IPS-18a (cell line): ENCODE measurements at regions not wholly inside any gene's neighbourhood (a gene's known extent, or its start where the extent isn't known, plus 50 kb on each side); places are given as distances from the start of the nearest gene placed in this dataset.
"Not testable (repeated sequence)": the region's sequence is repeated elsewhere in the genome, so short reads cannot be mapped to it uniquely, and the experiment has no call there.

Experiments used
- H3K27ac ChIP-seq: one replicate; pipeline ENCODE4 v1.5.1; 2013; ENCODE audit warnings: low read length
- H3K27me3 ChIP-seq: one replicate; pipeline ENCODE4 v1.6.1; 2013; ENCODE audit warnings: mild to moderate bottlenecking, low read length; ENCODE audit not compliant: control insufficient read depth, insufficient read depth
- H3K36me3 ChIP-seq: one replicate; pipeline ENCODE4 v1.6.1; 2013; ENCODE audit warnings: low read depth, low read length; ENCODE audit not compliant: control insufficient read depth
- H3K4me1 ChIP-seq: one replicate; pipeline ENCODE4 v1.6.1; 2013; ENCODE audit warnings: low read depth, low read length; ENCODE audit not compliant: control insufficient read depth
- H3K4me3 ChIP-seq: one replicate; pipeline ENCODE4 v1.5.1; 2013; ENCODE audit warnings: low read length
- H3K9ac ChIP-seq: one replicate; pipeline ENCODE4 v1.6.1; 2013; ENCODE audit warnings: mild to moderate bottlenecking, low read length, moderate library complexity
- H3K9me3 ChIP-seq: one replicate; pipeline ENCODE4 v1.6.1; 2013; ENCODE audit warnings: low read depth, low read length; ENCODE audit not compliant: control insufficient read depth

DNA sequence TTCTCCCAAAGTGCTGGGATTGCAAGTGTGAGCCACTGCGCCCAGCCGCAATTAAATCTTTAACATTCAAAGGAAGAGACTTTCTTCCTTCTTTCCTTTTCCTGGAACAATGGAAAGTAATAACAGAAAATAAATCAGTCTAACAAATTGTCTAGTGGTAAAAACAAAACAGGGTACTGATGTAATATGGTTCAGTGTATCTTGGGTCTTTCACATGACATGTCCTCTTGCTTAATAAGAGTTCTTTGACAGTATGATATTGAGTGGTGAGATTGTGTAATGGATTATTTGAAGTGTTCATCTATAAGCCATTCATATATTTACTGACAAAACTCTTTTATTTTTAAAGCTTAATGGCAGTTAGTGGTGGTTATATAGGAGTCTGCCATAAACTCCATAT lies 256.6 kb downstream of the SPRY1 start:
- Histone ChIP-seq H3K27me3 (no peaks in the 10 kb centered on the region), H3K36me3 (no peaks in the 10 kb centered on the region), H3K9me3 (peaks cover 11% of the 10 kb centered on the region), H3K4me3 (no peak overlapping the region), H3K27ac (no peak overlapping the region), H3K9ac (no peak overlapping the region), H3K4me1 (peaks cover 9% of the 10 kb centered on the region)

DNA sequence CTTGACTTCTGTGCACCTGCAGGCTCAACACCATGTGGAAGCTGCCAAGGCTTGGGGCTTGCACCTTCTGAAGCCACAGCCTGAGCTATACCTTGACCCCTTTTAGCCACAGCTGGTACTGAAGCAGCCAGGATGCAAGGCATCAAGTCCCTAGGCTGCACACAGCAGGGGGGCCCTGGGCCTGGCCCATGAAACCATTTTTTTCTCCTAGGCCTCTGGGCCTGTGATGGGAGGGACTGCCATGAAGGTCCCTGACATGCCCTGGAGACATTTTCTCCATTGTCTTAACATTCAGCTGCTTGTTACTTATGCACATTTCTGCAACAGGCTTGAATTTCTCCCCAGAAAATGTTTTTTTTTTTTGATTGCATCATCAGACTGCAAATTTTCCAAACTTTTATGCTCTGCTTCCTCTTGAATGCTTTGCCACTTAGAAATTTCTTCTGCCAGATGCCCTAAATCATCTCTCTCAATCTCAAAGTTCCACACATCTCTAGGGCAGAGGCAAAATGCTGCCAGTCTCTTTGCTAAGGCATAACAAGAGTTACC lies 260.2 kb downstream of the SPRY1 start:
- H3K27me3 ChIP-seq, H3K9ac ChIP-seq, H3K4me3 ChIP-seq, H3K27ac ChIP-seq, H3K36me3 ChIP-seq, H3K4me1 ChIP-seq: not testable (repeated sequence)
- H3K9me3 ChIP-seq, result peaks cover 11% of the 10 kb centered on the region

DNA sequence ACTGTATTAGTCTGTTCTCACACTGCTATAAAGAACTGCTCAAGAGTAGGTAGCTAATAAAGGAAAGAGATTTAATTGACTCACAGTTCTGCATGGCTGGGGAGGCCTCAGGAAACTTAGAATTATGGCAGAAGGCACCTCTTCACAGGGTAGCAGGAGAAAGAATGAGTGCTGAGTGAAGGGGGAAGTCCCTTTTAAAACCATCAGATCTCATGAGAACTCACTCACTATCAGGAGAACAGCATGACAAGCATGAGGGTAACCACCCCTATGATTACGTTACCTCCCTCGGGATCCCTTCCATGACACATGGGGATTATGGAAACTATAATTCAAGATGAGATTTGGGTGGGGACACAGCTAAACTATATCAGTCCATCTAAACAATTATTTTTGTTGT lies 261.0 kb downstream of the SPRY1 start:
- not testable (repeated sequence) for H3K4me1 ChIP-seq, H3K4me3 ChIP-seq, H3K9ac ChIP-seq, H3K27ac ChIP-seq, H3K36me3 ChIP-seq, H3K27me3 ChIP-seq
- H3K9me3 ChIP-seq, result peaks cover 11% of the 10 kb centered on the region

GRCh38 chr4:123659262-123659661 lies 262.7 kb downstream of the SPRY1 start:
- Histone ChIP-seq H3K4me3 (no peak overlapping the region), H3K4me1 (no peaks in the 10 kb centered on the region), H3K9me3 (peaks cover 11% of the 10 kb centered on the region), H3K36me3 (no peaks in the 10 kb centered on the region), H3K9ac (no peak overlapping the region), H3K27me3 (no peaks in the 10 kb centered on the region), H3K27ac (no peak overlapping the region)

DNA sequence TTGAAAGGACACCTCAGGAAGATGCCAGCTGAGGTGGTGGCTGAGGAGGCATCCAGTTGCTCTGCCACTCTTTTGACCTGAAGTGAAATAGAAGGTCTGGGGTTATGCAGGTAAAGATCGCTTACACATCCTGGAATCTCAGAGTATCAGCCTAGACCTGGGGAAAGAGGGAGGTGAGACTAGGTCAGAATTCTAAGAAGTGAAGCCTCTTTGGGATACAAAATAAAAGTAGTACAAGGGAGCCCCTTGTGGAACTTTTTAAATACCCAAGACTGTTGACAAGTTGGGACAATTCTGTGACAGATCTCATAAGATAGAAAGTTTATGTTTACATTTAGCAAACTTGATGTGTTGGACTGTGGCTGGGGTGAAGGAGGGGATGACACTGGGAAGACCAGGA lies 263.1 kb downstream of the SPRY1 start:
- no peaks in the 10 kb centered on the region for H3K27me3 ChIP-seq
- no peaks in the 10 kb centered on the region for H3K36me3 ChIP-seq
- no peaks in the 10 kb centered on the region for H3K4me1 ChIP-seq
- H3K27ac ChIP-seq, result no peak overlapping the region
- peaks cover 11% of the 10 kb centered on the region for H3K9me3 ChIP-seq
- no peak overlapping the region for H3K4me3 ChIP-seq
- H3K9ac ChIP-seq, result no peak overlapping the region

DNA sequence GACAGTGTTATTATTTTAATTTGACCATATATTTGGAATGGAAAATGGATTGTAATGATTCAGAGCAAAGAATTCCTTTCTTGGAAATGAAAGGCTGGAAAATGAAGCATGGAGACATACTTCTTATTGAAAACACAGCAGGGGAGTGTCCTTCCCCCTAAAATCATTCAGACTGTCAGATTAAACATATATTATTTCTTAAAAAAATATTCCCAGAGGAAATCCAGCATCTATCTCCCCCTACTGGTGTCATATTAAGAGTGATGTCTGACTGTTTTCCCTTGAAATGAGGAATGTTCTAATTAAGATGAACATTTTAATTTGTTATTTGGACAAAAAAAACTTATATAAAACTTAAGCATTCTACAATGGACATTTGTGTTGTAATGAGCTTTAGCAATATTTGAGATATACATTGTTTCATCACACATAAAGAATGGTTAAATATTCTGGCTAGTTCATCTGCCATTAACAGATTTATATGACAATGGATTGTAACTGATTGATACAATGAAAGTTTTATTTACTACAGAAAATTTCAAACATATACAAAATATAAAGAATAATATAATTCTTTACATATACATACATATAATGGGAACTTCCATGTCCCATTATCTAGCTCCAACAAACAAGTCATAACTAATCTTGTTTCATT lies 264.6 kb downstream of the SPRY1 start:
- Histone ChIP-seq H3K9me3 (peaks cover 9% of the 10 kb centered on the region), H3K4me1 (no peaks in the 10 kb centered on the region), H3K36me3 (no peaks in the 10 kb centered on the region), H3K4me3 (no peak overlapping the region), H3K9ac (no peak overlapping the region), H3K27ac (no peak overlapping the region), H3K27me3 (no peaks in the 10 kb centered on the region)

- Histone ChIP-seq H3K4me1 (no peaks in the 10 kb centered on the region), H3K27ac (no peak overlapping the region), H3K27me3 (no peaks in the 10 kb centered on the region), H3K36me3 (no peaks in the 10 kb centered on the region), H3K9ac (no peak overlapping the region), H3K9me3 (no peaks in the 10 kb centered on the region), H3K4me3 (no peak overlapping the region)
Observed at GRCh38 chr4:123662827-123663226, 266.2 kb downstream of the SPRY1 start.

- no peak overlapping the region for H3K9ac ChIP-seq
- H3K9me3 ChIP-seq, result no peaks in the 10 kb centered on the region
- no peak overlapping the region for H3K27ac ChIP-seq
- H3K36me3 ChIP-seq, result no peaks in the 10 kb centered on the region
- H3K4me3 ChIP-seq, result no peak overlapping the region
- H3K27me3 ChIP-seq, result no peaks in the 10 kb centered on the region
- no peaks in the 10 kb centered on the region for H3K4me1 ChIP-seq
Observed at GRCh38 chr4:123666486-123666885, 269.9 kb downstream of the SPRY1 start.

DNA sequence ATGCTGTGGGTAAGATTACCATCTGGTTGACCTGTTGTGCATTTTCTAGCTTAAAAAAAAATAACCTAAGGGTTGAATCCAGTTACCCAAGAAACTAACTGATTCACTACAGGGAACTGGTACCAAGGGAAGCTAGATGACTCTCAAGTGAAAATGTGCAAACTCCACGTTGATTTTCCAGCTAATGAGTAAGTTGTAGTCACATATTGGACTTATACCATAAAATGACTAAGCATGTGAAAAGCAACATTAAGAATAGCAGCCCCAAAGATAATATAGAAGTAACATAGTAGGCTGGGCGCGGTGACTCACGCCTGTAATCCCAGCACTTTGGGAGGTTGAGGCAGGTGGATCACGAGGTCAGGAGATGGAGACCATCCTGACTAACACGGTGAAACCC lies 270.9 kb downstream of the SPRY1 start:
- no peak overlapping the region for H3K9ac ChIP-seq
- H3K9me3 ChIP-seq, result no peaks in the 10 kb centered on the region
- H3K4me1 ChIP-seq, result no peaks in the 10 kb centered on the region
- no peak overlapping the region for H3K4me3 ChIP-seq
- H3K27ac ChIP-seq, result no peak overlapping the region
- no peaks in the 10 kb centered on the region for H3K36me3 ChIP-seq
- H3K27me3 ChIP-seq, result no peaks in the 10 kb centered on the region

GRCh38 chr4:123667991-123668390 lies 271.4 kb downstream of the SPRY1 start:
- Histone ChIP-seq H3K9me3 (no peaks in the 10 kb centered on the region), H3K27ac (no peak overlapping the region), H3K9ac (no peak overlapping the region), H3K36me3 (no peaks in the 10 kb centered on the region), H3K4me1 (no peaks in the 10 kb centered on the region), H3K4me3 (no peak overlapping the region), H3K27me3 (no peaks in the 10 kb centered on the region)

GRCh38 chr4:123671636-123672404 lies 275.2 kb downstream of the SPRY1 start:
- Histone ChIP-seq H3K9me3 (no peaks in the 10 kb centered on the region), H3K9ac (no peak overlapping the region), H3K4me3 (no peak overlapping the region), H3K27me3 (no peaks in the 10 kb centered on the region), H3K27ac (no peak overlapping the region), H3K36me3 (no peaks in the 10 kb centered on the region), H3K4me1 (peaks cover 3% of the 10 kb centered on the region)

DNA sequence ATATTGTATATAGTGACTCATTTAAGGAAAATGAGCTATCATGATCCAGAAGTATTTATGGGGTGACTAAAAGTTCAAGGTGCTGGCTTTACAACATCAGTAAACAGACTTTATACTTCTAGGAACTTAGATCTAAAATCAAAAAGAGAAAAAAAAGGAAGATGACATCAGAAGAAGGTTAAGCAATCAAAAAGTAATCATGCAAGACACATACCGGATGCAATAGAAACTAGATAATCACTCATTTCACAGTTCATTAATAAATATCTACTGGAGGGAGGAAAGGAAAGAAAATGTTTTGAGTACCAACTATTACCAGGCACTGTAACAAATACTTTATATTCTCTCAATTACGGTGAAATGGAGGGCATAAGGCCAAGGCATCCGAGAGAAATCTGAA lies 276.4 kb downstream of the SPRY1 start:
- peaks cover 4% of the 10 kb centered on the region for H3K4me1 ChIP-seq
- H3K36me3 ChIP-seq, result no peaks in the 10 kb centered on the region
- no peaks in the 10 kb centered on the region for H3K9me3 ChIP-seq
- no peak overlapping the region for H3K9ac ChIP-seq
- no peak overlapping the region for H3K4me3 ChIP-seq
- H3K27me3 ChIP-seq, result no peaks in the 10 kb centered on the region
- H3K27ac ChIP-seq, result no peak overlapping the region
